PFSK-1 (cell line): ENCODE measurements at regions not wholly inside any gene's neighbourhood (a gene's known extent, or its start where the extent isn't known, plus 50 kb on each side); places are given as distances from the start of the nearest gene placed in this dataset.

Experiments
- FOXP2 ChIP-seq: optimal IDR thresholded peaks from 2 replicates; pipeline ENCODE3; 2011; ENCODE audit warnings: borderline replicate concordance, control low read depth, inconsistent platforms; ENCODE audit not compliant: insufficient read depth; ENCODE audit errors: extremely low read length, extremely low read depth
- POLR2AphosphoS5 ChIP-seq: IDR thresholded peaks from 2 replicates; pipeline ENCODE4 v1.6.1; 2012; ENCODE audit warnings: low read depth, mild to moderate bottlenecking, control low read depth, low read length, moderate library complexity
- REST ChIP-seq, 2 experiments: IDR thresholded peaks; 2 replicates each; pipeline versions ENCODE4 v1.6.1 to v1.8.0; 2011 to 2012; ENCODE audit warnings: low read depth in 2 of 2, low read length in 2 of 2, control low read depth in 1 of 2, inconsistent platforms in 1 of 2, mild to moderate bottlenecking in 1 of 2, moderate library complexity in 1 of 2; ENCODE audit not compliant: insufficient read depth in 1 of 2
- SIN3A ChIP-seq: IDR thresholded peaks from 2 replicates; pipeline ENCODE4 v1.6.1; 2012; ENCODE audit warnings: mild to moderate bottlenecking, low read length, moderate library complexity, borderline replicate concordance; ENCODE audit not compliant: insufficient read depth
- TAF1 ChIP-seq: IDR thresholded peaks from 2 replicates; pipeline ENCODE4 v1.6.1; 2012; ENCODE audit warnings: low read length, control low read depth, borderline replicate concordance; ENCODE audit not compliant: insufficient read depth

- TF ChIP-seq FOXP2 (no peak), POLR2AphosphoS5 (no peak), SIN3A (no peak), REST (IDR thresholded peaks at IDR 0.05; ENCODE audit: insufficient read depth in 1 of 2, low read depth in 2 of 2, low read length in 2 of 2) (no peak), TAF1 (no peak)
Measured at GRCh38 chr2:45102141-45102540, 92.9 kb upstream of the SIX2 start.

DNA sequence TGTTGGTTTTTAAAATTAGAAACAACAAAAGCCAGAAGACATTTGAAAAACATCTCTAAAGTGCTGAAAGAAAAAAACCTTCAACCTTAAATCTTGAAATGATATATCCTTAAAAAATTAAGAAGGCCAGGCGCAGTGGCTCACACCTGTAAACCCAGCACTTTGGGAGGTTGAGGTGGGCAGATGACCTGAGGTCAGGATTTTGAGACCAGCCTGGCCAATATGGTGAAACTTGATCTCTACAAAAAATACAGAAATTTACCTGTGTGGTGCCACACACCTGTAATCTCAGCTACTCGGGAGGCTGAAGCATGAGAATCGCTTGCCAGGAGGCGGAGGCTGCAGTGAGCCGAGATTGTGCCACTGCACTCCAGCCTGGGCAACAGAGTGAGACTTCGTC, 87.7 kb upstream of the SIX2 start:
- TF ChIP-seq SIN3A = no peak
- no peak for TF ChIP-seq FOXP2

DNA sequence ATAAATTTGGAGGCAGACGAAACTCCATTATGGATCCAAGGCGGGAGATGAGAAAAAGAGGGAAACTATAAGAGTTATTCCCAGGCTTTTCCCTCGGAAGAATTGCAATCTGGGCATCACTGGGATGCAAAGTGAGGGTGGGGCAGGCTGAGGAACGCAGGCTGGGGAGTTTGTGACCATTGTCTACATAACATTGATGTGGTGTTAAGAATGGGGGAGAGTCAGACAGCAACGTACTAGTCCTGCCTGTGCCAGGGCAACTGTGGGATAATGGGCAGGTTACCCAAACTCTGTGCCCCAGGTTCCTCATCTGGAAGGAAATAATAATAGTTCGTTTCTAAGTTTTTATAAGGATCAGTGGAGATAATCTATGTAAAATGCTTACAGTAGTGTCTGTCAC, 84.4 kb upstream of the SIX2 start:
- no peak for TF ChIP-seq TAF1
- no peak for TF ChIP-seq REST (IDR thresholded peaks at IDR 0.05; ENCODE audit: insufficient read depth in 1 of 2, low read depth in 2 of 2, low read length in 2 of 2)
- no peak for TF ChIP-seq FOXP2
- TF ChIP-seq POLR2AphosphoS5 = no peak
- TF ChIP-seq SIN3A = no peak

GRCh38 chr2:45093181-45093580, 83.9 kb upstream of the SIX2 start:
- TF ChIP-seq POLR2AphosphoS5 = no peak
- TF ChIP-seq FOXP2 = no peak
- TF ChIP-seq SIN3A = no peak
- TF ChIP-seq TAF1 = no peak
- no peak for TF ChIP-seq REST (IDR thresholded peaks at IDR 0.05; ENCODE audit: insufficient read depth in 1 of 2, low read depth in 2 of 2, low read length in 2 of 2)

DNA sequence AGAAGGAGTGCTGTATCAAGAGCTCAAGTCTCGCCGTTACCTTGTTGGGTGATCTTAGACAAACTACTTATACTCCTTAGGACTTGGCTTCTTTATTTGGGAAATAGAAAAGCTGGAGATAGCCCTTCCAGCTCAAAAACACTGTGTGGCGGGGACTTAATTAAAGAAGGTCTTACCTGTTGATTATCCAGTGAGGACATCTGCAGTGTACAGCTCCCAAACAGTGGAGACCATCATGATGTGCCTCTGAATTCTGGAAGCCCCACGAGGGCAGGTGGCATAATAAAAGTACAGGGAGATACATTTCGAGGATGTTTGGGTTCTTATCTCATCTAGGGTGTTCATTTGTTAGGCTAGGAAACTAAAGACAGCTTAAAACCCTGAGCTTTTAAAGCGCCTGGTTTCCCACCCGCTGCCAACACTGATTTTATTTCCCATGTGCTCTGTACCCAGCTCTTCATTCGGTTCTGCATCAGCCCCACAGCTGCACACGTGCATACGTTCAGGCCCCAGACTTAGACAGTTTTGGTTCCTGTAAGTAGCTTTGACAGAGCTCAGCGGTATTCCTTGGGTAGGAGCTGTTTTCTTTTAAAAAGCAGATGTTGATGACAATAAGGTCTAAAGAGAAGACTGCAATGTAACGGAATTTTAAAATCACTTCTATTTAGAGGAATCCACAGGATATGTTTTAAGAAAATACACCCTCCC, 80.5 kb upstream of the SIX2 start:
- no peak for TF ChIP-seq POLR2AphosphoS5
- TF ChIP-seq FOXP2 = no peak
- TF ChIP-seq REST (IDR thresholded peaks at IDR 0.05; ENCODE audit: insufficient read depth in 1 of 2, low read depth in 2 of 2, low read length in 2 of 2) = no peak
- no peak for TF ChIP-seq TAF1
- TF ChIP-seq SIN3A = no peak
